GM12878 (cell line): ENCODE measurements at regions not wholly inside any gene's neighbourhood (a gene's known extent, or its start where the extent isn't known, plus 50 kb on each side); places are given as distances from the start of the nearest gene placed in this dataset.

ENCODE experiments used
- ATAC-seq: fragments of 200-7000 bp; cut with Tn5 transposase; 3 replicates; pipeline ENCODE4 v1.9.1; 2020; ENCODE audit warnings: mild to moderate bottlenecking, moderate library complexity
- BruUV-seq: library from RNA; stranded (reverse); fragments of 400-500 nt; replicated peaks from 2 replicates; lab custom pipeline; 2021; lab: Mats Ljungman, UMichigan
- CTCF ChIA-PET: fragments of 300-600 bp; sonication (Branson Sonifier 250); formaldehyde crosslinking; extraction: SDS; loops from one replicate; lab custom pipeline; 2021; ENCODE audit warnings: inconsistent platforms; lab: Yijun Ruan, JAX
- POLR2A ChIA-PET: fragments of 350-600 bp; formaldehyde crosslinking; extraction: SDS; loops from one replicate; lab custom pipeline; 2021; ENCODE audit warnings: inconsistent platforms; lab: Charles Lee
- RAD21 ChIA-PET: fragments of 300-600 bp; sonication (Branson Sonifier 250); formaldehyde crosslinking; loops from one replicate; lab custom pipeline; 2023; ENCODE audit warnings: antibody characterized with exemption; ENCODE audit not compliant: unreplicated experiment; lab: Charles Lee
- SMC1A ChIA-PET: fragments of 300-600 bp; sonication (Branson Sonifier 250); formaldehyde crosslinking; loops from one replicate; lab custom pipeline; 2023; ENCODE audit not compliant: unreplicated experiment, uncharacterized antibody; lab: Charles Lee
- DNase-seq: peaks from one replicate; pipeline ENCODE4 v3.0.0-alpha.2; 2011; ENCODE audit warnings: low read depth, low spot score
- FAIRE-seq: peaks from 3 replicates; lab custom pipeline; 2011; peaks lifted over from hg19 to GRCh38; lab: Jason Lieb, UNC
- H2AFZ ChIP-seq: 2 replicates; pipeline ENCODE4 v1.6.0; 2011; ENCODE audit warnings: low read depth, low read length, control low read depth; ENCODE audit not compliant: control insufficient read depth
- H3K27ac ChIP-seq: 2 replicates; pipeline ENCODE4 v1.5.1; 2011; ENCODE audit warnings: control low read depth; ENCODE audit not compliant: control insufficient read depth, insufficient read depth
- H3K27me3 ChIP-seq, 2 experiments: replicated peaks in 1 of 2; 2 replicates each; pipeline versions ENCODE4 v1.6.0 to v1.6.1; 2011; ENCODE audit warnings: low read length in 1 of 2; ENCODE audit not compliant: control insufficient read depth in 2 of 2, insufficient read depth in 2 of 2
- H3K36me3 ChIP-seq, 2 experiments: 2 replicates each; pipeline ENCODE4 v1.5.1; 2011; ENCODE audit warnings: low read length in 1 of 2; ENCODE audit not compliant: control insufficient read depth in 2 of 2, insufficient read depth in 2 of 2
- H3K4me1 ChIP-seq: 2 replicates; pipeline ENCODE4 v1.6.1; 2011; ENCODE audit warnings: mild to moderate bottlenecking, low read length, moderate library complexity, mixed read lengths; ENCODE audit not compliant: control insufficient read depth, insufficient read depth
- H3K4me2 ChIP-seq: 2 replicates; pipeline ENCODE4 v1.6.0; 2011; ENCODE audit warnings: control low read depth; ENCODE audit not compliant: control insufficient read depth, insufficient read depth
- H3K4me3 ChIP-seq: fragments of 200-600 bp; sonication (generic); 2 replicates; pipeline ENCODE4 v1.5.1; 2016
- H3K79me2 ChIP-seq: 2 replicates; pipeline ENCODE4 v1.6.0; 2011; ENCODE audit warnings: low read length; ENCODE audit not compliant: control insufficient read depth, insufficient read depth
- H3K9ac ChIP-seq: 2 replicates; pipeline ENCODE4 v1.8.0; 2011; ENCODE audit warnings: low read length, control low read depth, mixed read lengths; ENCODE audit not compliant: control insufficient read depth, insufficient read depth
- H3K9me3 ChIP-seq: replicated peaks from 3 replicates; pipeline ENCODE4 v1.5.1; 2011; ENCODE audit warnings: mild to moderate bottlenecking, low read length; ENCODE audit not compliant: control insufficient read depth, insufficient read depth
- H4K20me1 ChIP-seq: 2 replicates; pipeline ENCODE4 v1.6.0; 2011; ENCODE audit not compliant: control insufficient read depth, insufficient read depth
- BACH1 ChIP-seq: fragments of 450-650 bp; IDR thresholded peaks from 2 replicates; pipeline ENCODE4 v1.6.1; 2017; ENCODE audit warnings: mild to moderate bottlenecking, borderline replicate concordance
- CEBPB ChIP-seq, 2 experiments: fragments of 150-350 bp in 1 of 2; IDR thresholded peaks; 2 replicates each; pipeline ENCODE4 v1.6.1; 2012 to 2014; ENCODE audit warnings: low read depth in 2 of 2, low read length in 2 of 2, borderline replicate concordance in 1 of 2, inconsistent platforms in 1 of 2
- ETV6 ChIP-seq, 2 experiments: fragments of 450-650 bp in 1 of 2; IDR thresholded peaks in 1 of 2; conservative IDR thresholded peaks in 1 of 2; 2 replicates each; pipeline ENCODE4 v1.6.1; 2014; ENCODE audit warnings: antibody characterized with exemption in 1 of 2, borderline replicate concordance in 1 of 2, low read depth in 1 of 2, mild to moderate bottlenecking in 1 of 2, moderate library complexity in 1 of 2
- HDGF ChIP-seq: fragments of 450-650 bp; IDR thresholded peaks from 2 replicates; pipeline ENCODE4 v1.6.1; 2016; ENCODE audit warnings: antibody characterized with exemption
- IRF4 ChIP-seq: IDR thresholded peaks from 2 replicates; pipeline ENCODE4 v1.6.1; 2011; ENCODE audit warnings: low read depth, low read length
- JUNB ChIP-seq: IDR thresholded peaks from 2 replicates; pipeline ENCODE4 v1.6.1; 2016; ENCODE audit warnings: antibody characterized with exemption, mild to moderate bottlenecking
- JUND ChIP-seq: IDR thresholded peaks from 2 replicates; pipeline ENCODE4 v1.6.1; 2012; ENCODE audit warnings: low read depth, mild to moderate bottlenecking, low read length, improper control_type of control experiment, moderate library complexity
- MXI1 ChIP-seq: fragments of 150-350 bp; IDR thresholded peaks from 2 replicates; pipeline ENCODE4 v1.6.1; 2011; ENCODE audit warnings: low read depth, mild to moderate bottlenecking, inconsistent platforms, low read length, improper control_type of control experiment
- NFYB ChIP-seq: IDR thresholded peaks from 2 replicates; pipeline ENCODE4 v1.6.1; 2011; ENCODE audit warnings: low read depth, mild to moderate bottlenecking, low read length, improper control_type of control experiment, moderate library complexity; ENCODE audit not compliant: insufficient read depth
- NR2C2 ChIP-seq: IDR thresholded peaks from 2 replicates; pipeline ENCODE4 v1.6.1; 2011; ENCODE audit warnings: borderline replicate concordance, low read depth; ENCODE audit not compliant: control insufficient read depth, insufficient read length
- RELA ChIP-seq: fragments of 450-650 bp; IDR thresholded peaks from 2 replicates; pipeline ENCODE4 v1.8.0; 2014; ENCODE audit warnings: borderline replicate concordance; ENCODE audit not compliant: partially characterized antibody
- STAT1 ChIP-seq: fragments of 450-650 bp; conservative IDR thresholded peaks from 2 replicates; pipeline ENCODE4 v1.6.1; 2014; ENCODE audit warnings: antibody characterized with exemption, mild to moderate bottlenecking
- TBL1XR1 ChIP-seq: IDR thresholded peaks from 2 replicates; pipeline ENCODE4 v1.6.1; 2012; ENCODE audit warnings: low read depth, low read length, improper control_type of control experiment
- TCF7 ChIP-seq: IDR thresholded peaks from 2 replicates; pipeline ENCODE4 v1.6.1; 2014; ENCODE audit warnings: antibody characterized with exemption, borderline replicate concordance
- YBX1 ChIP-seq: fragments of 450-650 bp; IDR thresholded peaks from 2 replicates; pipeline ENCODE4 v1.6.1; 2016; ENCODE audit warnings: antibody characterized with exemption
- ZNF207 ChIP-seq: fragments of 450-650 bp; IDR thresholded peaks from 2 replicates; pipeline ENCODE4 v1.6.1; 2014; ENCODE audit warnings: antibody characterized with exemption, mild to moderate bottlenecking, borderline replicate concordance
- WGBS: methylation state at CpG from one replicate; pipeline ENCODE4 v1.1.6; 2016; ENCODE audit warnings: low lambda C conversion rate; ENCODE audit not compliant: insufficient replicate concordance, insufficient coverage; ENCODE audit errors: missing lambda C conversion rate; 5-methylcytosine and 5-hydroxymethylcytosine counted together
- in situ Hi-C: fragments of 300-500 bp; cut with MboI; formaldehyde crosslinking; loops from 9 replicates; pipeline ENCODE4 v1.14.3; 2018; ENCODE audit warnings: mixed read lengths
- intact Hi-C: fragments of 100-400 bp; cut with micrococcal nuclease; formaldehyde crosslinking; loops from one replicate; pipeline ENCODE4 v1.14.2; 2022; ENCODE audit not compliant: unreplicated experiment
- TF ChIP-seq, protein P1 (sequence below): fragments of 450-650 bp; IDR thresholded peaks from 2 replicates; pipeline ENCODE4 v1.6.1; 2017; ENCODE audit warnings: mild to moderate bottlenecking, low read depth, inconsistent platforms; ENCODE audit not compliant: poor library complexity, severe bottlenecking
- TF ChIP-seq, protein P2 (sequence below): IDR thresholded peaks from 2 replicates; pipeline ENCODE4 v1.6.1; 2011; ENCODE audit warnings: low read depth, mild to moderate bottlenecking, low read length, moderate library complexity, borderline replicate concordance; ENCODE audit errors: extremely low read depth
- TF ChIP-seq, protein P3 (sequence below): fragments of 450-650 bp; IDR thresholded peaks from 2 replicates; pipeline ENCODE4 v1.6.1; 2017; ENCODE audit warnings: mild to moderate bottlenecking, moderate library complexity

DNA sequence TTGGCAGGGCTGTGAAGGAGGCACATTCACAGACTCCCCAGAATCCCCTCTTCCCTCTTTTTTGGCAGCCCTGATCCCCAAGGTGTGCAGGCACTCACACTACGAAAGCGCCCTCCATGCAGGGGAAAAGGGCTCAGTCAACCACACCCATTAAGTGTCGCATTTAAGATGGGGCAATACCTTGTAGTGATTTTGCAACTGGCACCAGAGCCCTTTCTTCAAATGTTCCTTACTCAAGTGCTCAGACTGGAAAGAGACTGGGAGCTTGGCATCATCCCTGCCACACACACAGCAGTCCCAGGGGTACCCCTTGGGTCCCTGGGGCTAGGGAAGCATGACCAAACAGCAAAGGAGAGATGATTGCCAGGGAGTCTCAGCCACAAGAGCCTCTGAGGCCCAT is 190.1 kb downstream of the HAUS1 start (continued):
- TF ChIP-seq NR2C2 (no peak), ETV6 (conservative IDR thresholded peaks at IDR 0.05 in 1 of 2, IDR thresholded peaks at IDR 0.05 in 1 of 2; ENCODE audit: borderline replicate concordance in 1 of 2, low read depth in 1 of 2) (no peak), JUND (no peak), BACH1 (no peak)

DNA sequence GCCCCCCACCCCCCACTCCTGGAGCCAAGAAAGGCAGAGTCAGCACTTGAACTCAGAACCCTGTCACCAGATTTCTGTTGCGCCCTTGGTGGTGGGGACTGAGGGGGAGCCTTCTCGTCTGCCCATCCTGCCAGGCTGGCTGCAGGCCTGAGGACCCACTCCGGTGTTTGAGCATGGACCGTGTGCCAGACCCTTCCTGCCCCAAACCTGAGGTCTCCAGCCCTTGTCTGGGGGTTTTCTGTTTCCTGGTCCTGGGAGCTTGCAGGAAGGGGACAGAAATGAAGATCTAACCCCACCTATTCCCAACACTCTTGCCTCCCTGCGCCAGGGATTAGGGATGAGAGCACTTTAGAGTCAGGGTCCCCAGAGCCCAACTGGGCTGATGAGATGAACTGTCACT is 190.6 kb downstream of the HAUS1 start:
- Histone ChIP-seq H3K79me2 (no peaks in the 10 kb centered on the region), H3K9me3 (no peaks in the 10 kb centered on the region), H3K36me3 (no peaks in the 10 kb centered on the region), H3K4me2 (no peak overlapping the region), H2AFZ (no peak overlapping the region), H4K20me1 (no peaks in the 10 kb centered on the region), H3K4me1 (no peaks in the 10 kb centered on the region), H3K27me3 (no peaks in the 10 kb centered on the region), H3K9ac (no peak overlapping the region), H3K4me3 (no peak overlapping the region), H3K27ac (no peak overlapping the region)
- no TSS peak for BruUV-seq
- ChIA-PET SMC1A (no interaction called here), POLR2A (no interaction called here), CTCF (no interaction called here), RAD21 (no interaction called here)
- intact Hi-C loops, result no loop called here
- ATAC-seq (no peak), DNase-seq (no peak), FAIRE-seq (no peak)
- 47% methylated on average over 5 of the region's 5 CpGs for WGBS
- in situ Hi-C loops, result no loop called here
- TF ChIP-seq STAT1 (no peak), NFYB (no peak), RELA (no peak), YBX1 (no peak), IRF4 (no peak), ZNF207 (no peak), JUNB (no peak), MXI1 (no peak), CEBPB (IDR thresholded peaks at IDR 0.05; ENCODE audit: borderline replicate concordance in 1 of 2, low read depth in 2 of 2, low read length in 2 of 2) (no peak), TBL1XR1 (no peak), TCF7 (no peak), HDGF (no peak)
- TF ChIP-seq, protein P1, sequence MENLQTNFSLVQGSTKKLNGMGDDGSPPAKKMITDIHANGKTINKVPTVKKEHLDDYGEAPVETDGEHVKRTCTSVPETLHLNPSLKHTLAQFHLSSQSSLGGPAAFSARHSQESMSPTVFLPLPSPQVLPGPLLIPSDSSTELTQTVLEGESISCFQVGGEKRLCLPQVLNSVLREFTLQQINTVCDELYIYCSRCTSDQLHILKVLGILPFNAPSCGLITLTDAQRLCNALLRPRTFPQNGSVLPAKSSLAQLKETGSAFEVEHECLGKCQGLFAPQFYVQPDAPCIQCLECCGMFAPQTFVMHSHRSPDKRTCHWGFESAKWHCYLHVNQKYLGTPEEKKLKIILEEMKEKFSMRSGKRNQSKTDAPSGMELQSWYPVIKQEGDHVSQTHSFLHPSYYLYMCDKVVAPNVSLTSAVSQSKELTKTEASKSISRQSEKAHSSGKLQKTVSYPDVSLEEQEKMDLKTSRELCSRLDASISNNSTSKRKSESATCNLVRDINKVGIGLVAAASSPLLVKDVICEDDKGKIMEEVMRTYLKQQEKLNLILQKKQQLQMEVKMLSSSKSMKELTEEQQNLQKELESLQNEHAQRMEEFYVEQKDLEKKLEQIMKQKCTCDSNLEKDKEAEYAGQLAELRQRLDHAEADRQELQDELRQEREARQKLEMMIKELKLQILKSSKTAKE, result no peak
- TF ChIP-seq, protein P2, sequence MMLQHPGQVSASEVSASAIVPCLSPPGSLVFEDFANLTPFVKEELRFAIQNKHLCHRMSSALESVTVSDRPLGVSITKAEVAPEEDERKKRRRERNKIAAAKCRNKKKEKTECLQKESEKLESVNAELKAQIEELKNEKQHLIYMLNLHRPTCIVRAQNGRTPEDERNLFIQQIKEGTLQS, result no peak
- TF ChIP-seq, protein P3, sequence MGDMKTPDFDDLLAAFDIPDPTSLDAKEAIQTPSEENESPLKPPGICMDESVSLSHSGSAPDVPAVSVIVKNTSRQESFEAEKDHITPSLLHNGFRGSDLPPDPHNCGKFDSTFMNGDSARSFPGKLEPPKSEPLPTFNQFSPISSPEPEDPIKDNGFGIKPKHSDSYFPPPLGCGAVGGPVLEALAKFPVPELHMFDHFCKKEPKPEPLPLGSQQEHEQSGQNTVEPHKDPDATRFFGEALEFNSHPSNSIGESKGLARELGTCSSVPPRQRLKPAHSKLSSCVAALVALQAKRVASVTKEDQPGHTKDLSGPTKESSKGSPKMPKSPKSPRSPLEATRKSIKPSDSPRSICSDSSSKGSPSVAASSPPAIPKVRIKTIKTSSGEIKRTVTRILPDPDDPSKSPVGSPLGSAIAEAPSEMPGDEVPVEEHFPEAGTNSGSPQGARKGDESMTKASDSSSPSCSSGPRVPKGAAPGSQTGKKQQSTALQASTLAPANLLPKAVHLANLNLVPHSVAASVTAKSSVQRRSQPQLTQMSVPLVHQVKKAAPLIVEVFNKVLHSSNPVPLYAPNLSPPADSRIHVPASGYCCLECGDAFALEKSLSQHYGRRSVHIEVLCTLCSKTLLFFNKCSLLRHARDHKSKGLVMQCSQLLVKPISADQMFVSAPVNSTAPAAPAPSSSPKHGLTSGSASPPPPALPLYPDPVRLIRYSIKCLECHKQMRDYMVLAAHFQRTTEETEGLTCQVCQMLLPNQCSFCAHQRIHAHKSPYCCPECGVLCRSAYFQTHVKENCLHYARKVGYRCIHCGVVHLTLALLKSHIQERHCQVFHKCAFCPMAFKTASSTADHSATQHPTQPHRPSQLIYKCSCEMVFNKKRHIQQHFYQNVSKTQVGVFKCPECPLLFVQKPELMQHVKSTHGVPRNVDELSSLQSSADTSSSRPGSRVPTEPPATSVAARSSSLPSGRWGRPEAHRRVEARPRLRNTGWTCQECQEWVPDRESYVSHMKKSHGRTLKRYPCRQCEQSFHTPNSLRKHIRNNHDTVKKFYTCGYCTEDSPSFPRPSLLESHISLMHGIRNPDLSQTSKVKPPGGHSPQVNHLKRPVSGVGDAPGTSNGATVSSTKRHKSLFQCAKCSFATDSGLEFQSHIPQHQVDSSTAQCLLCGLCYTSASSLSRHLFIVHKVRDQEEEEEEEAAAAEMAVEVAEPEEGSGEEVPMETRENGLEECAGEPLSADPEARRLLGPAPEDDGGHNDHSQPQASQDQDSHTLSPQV, result no peak
